Epithelial cell of esophagus (primary cell): ENCODE measurements at regions not wholly inside any gene's neighbourhood (a gene's known extent, or its start where the extent isn't known, plus 50 kb on each side); places are given as distances from the start of the nearest gene placed in this dataset.

ENCODE experiments used
- DNase-seq: peaks from one replicate; pipeline ENCODE4 v3.0.0; 2010; ENCODE audit warnings: low read depth
- H3K4me3 ChIP-seq: 2 replicates; pipeline ENCODE4 v1.5.1; 2011; ENCODE audit warnings: mild to moderate bottlenecking, low read length, control low read depth
- TF ChIP-seq, protein P1 (sequence below): IDR thresholded peaks from 2 replicates; pipeline ENCODE4 v1.5.1; 2011; ENCODE audit warnings: low read depth, mild to moderate bottlenecking, low read length, control low read depth, inconsistent platforms; ENCODE audit not compliant: insufficient read depth; ENCODE audit errors: missing control alignments

DNA sequence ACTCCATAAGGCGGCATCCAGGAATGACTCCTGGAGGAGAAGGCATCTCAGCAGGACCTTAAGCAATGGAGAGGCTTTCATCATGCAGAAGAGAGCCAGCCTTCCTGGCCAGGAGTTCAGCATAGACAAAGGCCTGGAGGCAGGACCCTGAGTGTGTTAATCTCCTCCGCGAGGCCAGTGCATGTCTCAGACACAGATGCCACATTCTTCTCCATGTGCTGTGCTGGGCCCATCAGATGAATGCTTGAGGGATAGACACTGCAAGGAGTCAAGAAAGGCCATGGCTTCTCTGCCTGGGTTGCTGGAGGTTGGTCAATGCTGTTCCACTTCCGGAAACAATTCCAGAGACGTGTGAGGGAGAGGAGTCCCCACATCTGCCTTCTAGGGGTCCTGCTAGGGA, 147.5 kb downstream of the IRX5 start:
- H3K4me3 ChIP-seq, result no peak overlapping the region
- no peak for DNase-seq
- TF ChIP-seq, protein P1, sequence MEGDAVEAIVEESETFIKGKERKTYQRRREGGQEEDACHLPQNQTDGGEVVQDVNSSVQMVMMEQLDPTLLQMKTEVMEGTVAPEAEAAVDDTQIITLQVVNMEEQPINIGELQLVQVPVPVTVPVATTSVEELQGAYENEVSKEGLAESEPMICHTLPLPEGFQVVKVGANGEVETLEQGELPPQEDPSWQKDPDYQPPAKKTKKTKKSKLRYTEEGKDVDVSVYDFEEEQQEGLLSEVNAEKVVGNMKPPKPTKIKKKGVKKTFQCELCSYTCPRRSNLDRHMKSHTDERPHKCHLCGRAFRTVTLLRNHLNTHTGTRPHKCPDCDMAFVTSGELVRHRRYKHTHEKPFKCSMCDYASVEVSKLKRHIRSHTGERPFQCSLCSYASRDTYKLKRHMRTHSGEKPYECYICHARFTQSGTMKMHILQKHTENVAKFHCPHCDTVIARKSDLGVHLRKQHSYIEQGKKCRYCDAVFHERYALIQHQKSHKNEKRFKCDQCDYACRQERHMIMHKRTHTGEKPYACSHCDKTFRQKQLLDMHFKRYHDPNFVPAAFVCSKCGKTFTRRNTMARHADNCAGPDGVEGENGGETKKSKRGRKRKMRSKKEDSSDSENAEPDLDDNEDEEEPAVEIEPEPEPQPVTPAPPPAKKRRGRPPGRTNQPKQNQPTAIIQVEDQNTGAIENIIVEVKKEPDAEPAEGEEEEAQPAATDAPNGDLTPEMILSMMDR, result no peak

DNA sequence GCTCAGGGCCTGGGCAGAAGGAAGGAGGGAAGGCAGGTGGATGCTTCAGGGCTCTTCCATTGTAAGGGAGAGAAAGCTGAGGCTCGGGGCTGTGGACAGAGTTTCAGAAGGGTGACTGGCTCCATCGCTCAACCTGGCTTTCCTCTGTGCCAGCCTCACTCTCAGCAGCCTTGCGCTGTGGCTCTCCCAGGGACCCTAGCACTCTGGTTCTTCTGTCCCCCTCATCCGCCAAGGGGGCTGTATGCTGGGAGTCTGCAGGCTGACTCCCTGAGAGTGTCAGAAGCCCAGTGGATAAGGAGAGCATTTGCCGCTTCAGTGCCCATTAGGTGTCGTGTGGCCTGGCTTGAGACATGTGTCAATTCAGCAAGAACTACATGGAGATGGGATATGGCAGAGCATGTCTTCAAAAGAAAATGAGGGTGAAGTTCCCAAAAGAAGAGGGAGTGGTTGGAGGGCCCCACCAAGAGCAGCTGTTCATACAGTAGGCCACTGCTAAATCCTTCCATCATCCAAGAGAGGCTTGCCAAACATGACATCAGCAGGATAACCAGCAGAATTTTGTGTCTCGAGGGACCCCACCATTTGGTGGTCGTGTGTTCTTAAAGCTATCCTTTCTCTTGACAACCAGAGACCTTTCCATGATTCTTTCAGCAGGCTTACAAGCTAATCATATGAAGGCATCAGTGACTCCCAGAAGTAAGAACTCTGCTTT, 148.2 kb downstream of the IRX5 start:
- H3K4me3 ChIP-seq, result no peak overlapping the region
- DNase-seq, result no peak
- TF ChIP-seq, protein P1, result no peak

DNA sequence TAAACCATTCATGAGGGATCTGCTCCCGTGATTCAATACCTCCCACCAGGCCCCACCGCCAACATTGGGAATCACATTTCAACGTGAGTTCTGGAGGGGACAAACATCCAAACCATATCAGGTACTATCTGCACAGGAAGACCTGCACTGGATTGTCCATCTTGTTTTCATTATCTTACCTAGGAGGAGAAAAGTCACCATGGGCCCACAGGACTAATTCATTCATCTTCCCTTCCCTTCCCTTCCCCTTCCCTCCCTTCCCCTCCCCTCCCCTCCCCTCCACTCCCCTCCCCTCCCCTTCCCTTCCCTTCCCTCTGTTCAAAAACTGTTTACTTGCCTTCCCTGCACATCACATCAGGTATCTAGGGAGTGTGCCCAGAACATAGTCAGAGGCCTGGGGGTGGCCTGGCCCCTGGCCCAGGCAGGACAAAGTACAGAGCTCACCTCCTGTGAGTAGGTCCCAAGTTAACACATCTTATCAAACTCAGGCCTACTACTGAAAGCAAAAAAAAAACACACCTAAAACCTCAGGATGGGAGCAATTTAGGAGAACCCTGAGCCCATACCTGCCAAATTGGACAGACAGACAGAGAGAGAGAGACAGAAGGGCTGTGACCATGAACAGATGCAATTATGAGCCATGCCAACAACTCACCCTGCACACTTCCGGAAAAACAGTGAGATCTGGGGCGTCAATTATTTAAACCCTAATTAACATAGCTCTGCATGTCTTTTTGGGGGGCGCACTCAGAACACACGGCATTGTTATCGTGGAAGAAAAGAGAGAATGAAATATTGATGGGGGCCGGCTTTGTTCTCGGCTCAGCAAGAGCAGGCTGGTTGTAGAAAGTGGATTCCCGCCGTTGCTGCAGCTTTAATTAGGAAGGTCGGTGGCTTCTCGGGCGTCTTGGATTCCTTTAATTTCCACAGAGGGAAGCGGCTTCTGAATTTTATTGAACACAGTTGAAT, 151.2 kb downstream of the IRX5 start:
- TF ChIP-seq, protein P1, result no peak
- no peak overlapping the region for H3K4me3 ChIP-seq
- no peak for DNase-seq

DNA sequence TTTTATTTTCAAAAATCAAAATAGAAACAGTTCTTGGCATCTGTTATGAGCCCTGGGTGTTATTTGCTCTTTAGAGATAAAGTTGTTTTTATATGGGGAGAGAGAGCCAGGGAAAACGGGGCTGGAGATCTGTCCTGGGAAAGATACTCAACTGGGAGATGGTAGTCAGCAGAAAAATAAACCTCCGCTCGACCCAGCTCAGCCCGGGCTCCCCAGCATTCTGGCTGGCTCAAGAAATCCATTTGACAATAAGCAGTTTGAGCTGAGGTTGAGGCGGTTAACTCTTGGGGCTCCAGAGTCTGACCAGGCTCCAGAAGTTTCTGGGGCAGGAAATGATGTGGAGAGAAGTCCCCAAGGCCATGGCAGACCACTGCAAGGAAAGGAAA, 151.9 kb downstream of the IRX5 start:
- DNase-seq, result no peak
- no peak overlapping the region for H3K4me3 ChIP-seq
- TF ChIP-seq, protein P1, result no peak

DNA sequence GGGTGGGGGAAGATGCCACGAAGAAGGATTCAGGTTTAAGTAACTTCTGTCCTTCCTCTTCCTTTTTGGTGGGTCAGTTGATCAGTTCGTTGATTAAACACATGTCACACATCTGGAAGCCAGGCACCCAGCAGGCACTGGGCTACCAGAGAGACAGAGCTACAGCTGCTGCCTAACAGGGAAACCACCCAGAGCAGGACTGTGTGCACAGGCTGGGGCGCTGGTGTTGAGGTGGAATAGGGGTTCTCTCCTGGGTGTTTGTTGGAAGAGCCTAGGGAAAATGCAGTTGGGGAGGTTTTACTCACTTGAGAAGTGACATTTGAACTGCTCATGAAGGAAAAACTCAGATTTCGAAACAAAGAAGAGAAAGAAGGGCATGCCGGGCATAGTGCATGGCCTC, 152.4 kb downstream of the IRX5 start:
- no peak overlapping the region for H3K4me3 ChIP-seq
- TF ChIP-seq, protein P1, result no peak
- no peak for DNase-seq

DNA sequence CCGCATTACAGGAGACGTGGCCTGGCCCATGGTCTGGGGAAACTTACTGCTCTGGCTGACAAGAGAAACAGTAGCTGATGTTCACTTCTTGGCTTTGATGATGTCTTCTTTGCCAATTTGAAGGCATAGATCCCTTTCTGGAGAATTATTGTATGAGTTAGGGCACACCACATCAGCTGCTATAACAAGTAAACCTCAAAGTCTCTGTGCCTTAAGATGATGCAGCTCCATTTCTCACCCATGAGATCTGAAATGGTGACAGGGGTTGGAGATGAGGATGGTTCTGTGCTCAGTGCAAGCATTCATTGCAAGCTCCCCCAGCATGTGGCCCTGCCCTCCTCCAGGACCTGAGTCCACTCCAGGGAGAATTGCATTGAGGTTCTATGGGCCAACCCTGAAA, 157.4 kb downstream of the IRX5 start:
- DNase-seq, result no peak
- H3K4me3 ChIP-seq, result no peak overlapping the region
- TF ChIP-seq, protein P1, result no peak
